ENCODE measurements at regions not wholly inside any gene's neighbourhood (a gene's known extent, or its start where the extent isn't known, plus 50 kb on each side); places are given as distances from the start of the nearest gene placed in this dataset.

DNA sequence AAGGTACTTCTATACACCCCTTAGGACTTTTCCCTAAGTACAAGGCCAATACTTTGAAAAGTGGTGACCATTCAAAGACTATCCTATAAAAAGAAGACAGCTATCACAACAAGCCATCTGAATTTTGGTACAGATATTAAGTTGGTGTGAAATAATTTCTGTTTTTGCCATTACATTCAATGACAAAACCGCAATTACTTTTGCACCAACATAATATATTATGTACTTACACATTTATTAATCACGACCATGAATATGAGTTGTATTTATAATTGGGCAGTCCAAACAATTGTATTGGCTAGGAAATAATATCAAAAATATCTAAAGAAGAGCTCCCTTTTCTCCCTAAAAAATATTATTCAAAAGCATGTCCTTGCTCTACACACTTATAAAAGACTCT lies 215.7 kb downstream of the TMA16 start:
- TF ChIP-seq, protein P1, sequence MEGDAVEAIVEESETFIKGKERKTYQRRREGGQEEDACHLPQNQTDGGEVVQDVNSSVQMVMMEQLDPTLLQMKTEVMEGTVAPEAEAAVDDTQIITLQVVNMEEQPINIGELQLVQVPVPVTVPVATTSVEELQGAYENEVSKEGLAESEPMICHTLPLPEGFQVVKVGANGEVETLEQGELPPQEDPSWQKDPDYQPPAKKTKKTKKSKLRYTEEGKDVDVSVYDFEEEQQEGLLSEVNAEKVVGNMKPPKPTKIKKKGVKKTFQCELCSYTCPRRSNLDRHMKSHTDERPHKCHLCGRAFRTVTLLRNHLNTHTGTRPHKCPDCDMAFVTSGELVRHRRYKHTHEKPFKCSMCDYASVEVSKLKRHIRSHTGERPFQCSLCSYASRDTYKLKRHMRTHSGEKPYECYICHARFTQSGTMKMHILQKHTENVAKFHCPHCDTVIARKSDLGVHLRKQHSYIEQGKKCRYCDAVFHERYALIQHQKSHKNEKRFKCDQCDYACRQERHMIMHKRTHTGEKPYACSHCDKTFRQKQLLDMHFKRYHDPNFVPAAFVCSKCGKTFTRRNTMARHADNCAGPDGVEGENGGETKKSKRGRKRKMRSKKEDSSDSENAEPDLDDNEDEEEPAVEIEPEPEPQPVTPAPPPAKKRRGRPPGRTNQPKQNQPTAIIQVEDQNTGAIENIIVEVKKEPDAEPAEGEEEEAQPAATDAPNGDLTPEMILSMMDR (conservative IDR thresholded peaks at IDR 0.05; ENCODE audit: low read length) = no peak
- no peak for TF ChIP-seq EZH2phosphoT487 (IDR thresholded peaks at IDR 0.05; ENCODE audit: borderline replicate concordance, low read depth, low read length)

All from OCI-LY7 (cell line).